Liver (tissue), 8 donors: ENCODE measurements at regions not wholly inside any gene's neighbourhood (a gene's known extent, or its start where the extent isn't known, plus 50 kb on each side); places are given as distances from the start of the nearest gene placed in this dataset.

Source experiments
- DNase-seq: peaks from one replicate; pipeline ENCODE4 v3.0.0-alpha.2; 2017; ENCODE audit warnings: low spot score
- H3K27ac ChIP-seq, 2 donors: one replicate each; pipeline ENCODE4 v1.7.0; 2013; ENCODE audit warnings: inconsistent platforms in 2 of 2, low read length in 2 of 2, control low read depth in 1 of 2, low read depth in 1 of 2, mild to moderate bottlenecking in 1 of 2
- H3K27me3 ChIP-seq, 4 donors: one replicate each; pipeline versions ENCODE4 v1.6.1 to v1.7.0; 2013; ENCODE audit warnings: low read length in 3 of 4, inconsistent platforms in 1 of 4, mild to moderate bottlenecking in 1 of 4, moderate library complexity in 1 of 4; ENCODE audit not compliant: control insufficient read depth in 4 of 4, insufficient read depth in 4 of 4
- H3K36me3 ChIP-seq, 4 donors: one replicate each; pipeline versions ENCODE4 v1.6.1 to v1.7.0; 2013; ENCODE audit warnings: low read length in 3 of 4, mild to moderate bottlenecking in 3 of 4, low read depth in 1 of 4, moderate library complexity in 1 of 4; ENCODE audit not compliant: control insufficient read depth in 4 of 4, insufficient read depth in 3 of 4
- H3K4me1 ChIP-seq, 4 donors: one replicate each; pipeline versions ENCODE4 v1.6.1 to v1.7.0; 2013; ENCODE audit warnings: low read length in 3 of 4, mild to moderate bottlenecking in 3 of 4, moderate library complexity in 1 of 4; ENCODE audit not compliant: control insufficient read depth in 4 of 4, insufficient read depth in 4 of 4
- H3K4me3 ChIP-seq, 3 donors: one replicate each; pipeline versions ENCODE4 v1.6.1 to v1.7.0; 2013; ENCODE audit warnings: low read length in 3 of 3, control low read depth in 1 of 3, low read depth in 1 of 3, mild to moderate bottlenecking in 1 of 3
- H3K9ac ChIP-seq, 2 donors: one replicate each; pipeline ENCODE4 v1.7.0; 2013; ENCODE audit warnings: low read length in 2 of 2, mild to moderate bottlenecking in 2 of 2, moderate library complexity in 2 of 2, control low read depth in 1 of 2, low read depth in 1 of 2
- H3K9me3 ChIP-seq, 4 donors: one replicate each; pipeline versions ENCODE4 v1.6.1 to v1.7.0; 2013; ENCODE audit warnings: low read length in 3 of 4; ENCODE audit not compliant: control insufficient read depth in 4 of 4
- ATF3 ChIP-seq: IDR thresholded peaks from 2 replicates; pipeline ENCODE4 v1.6.1; 2016; ENCODE audit warnings: antibody characterized with exemption
- EGR1 ChIP-seq, 2 donors: IDR thresholded peaks; 2 replicates each; pipeline ENCODE4 v1.6.1; 2016 to 2018; ENCODE audit warnings: antibody characterized with exemption in 2 of 2, low read depth in 2 of 2
- FOXA2 ChIP-seq: IDR thresholded peaks from 2 replicates; pipeline ENCODE4 v1.6.1; 2016; ENCODE audit warnings: antibody characterized with exemption
- HNF4A ChIP-seq, 2 donors: conservative IDR thresholded peaks; 2 replicates each; pipeline ENCODE4 v1.6.1; 2016; ENCODE audit warnings: antibody characterized with exemption in 2 of 2, mild to moderate bottlenecking in 2 of 2
- HNF4G ChIP-seq: IDR thresholded peaks from 2 replicates; pipeline ENCODE4 v1.6.1; 2016; ENCODE audit warnings: antibody characterized with exemption
- JUND ChIP-seq, 2 donors: IDR thresholded peaks; 2 replicates each; pipeline ENCODE4 v1.6.1; 2016; ENCODE audit warnings: antibody characterized with exemption in 2 of 2
- MAX ChIP-seq: IDR thresholded peaks from 2 replicates; pipeline ENCODE4 v1.6.1; 2016; ENCODE audit warnings: antibody characterized with exemption
- RAD21 ChIP-seq, 2 donors: IDR thresholded peaks; 2 replicates each; pipeline ENCODE4 v1.6.1; 2016; ENCODE audit warnings: antibody characterized with exemption in 2 of 2, mild to moderate bottlenecking in 2 of 2
- RXRA ChIP-seq, 2 donors: IDR thresholded peaks; 2 replicates each; pipeline ENCODE4 v1.6.1; 2017 to 2018; ENCODE audit warnings: antibody characterized with exemption in 2 of 2, mild to moderate bottlenecking in 1 of 2
- SP1 ChIP-seq: IDR thresholded peaks from 2 replicates; pipeline ENCODE4 v1.6.1; 2018; ENCODE audit warnings: antibody characterized with exemption, mild to moderate bottlenecking
- TAF1 ChIP-seq: conservative IDR thresholded peaks from 2 replicates; pipeline ENCODE4 v1.6.1; 2016; ENCODE audit warnings: antibody characterized with exemption, mild to moderate bottlenecking
- YY1 ChIP-seq: IDR thresholded peaks from 2 replicates; pipeline ENCODE4 v1.6.1; 2016; ENCODE audit warnings: antibody characterized with exemption, mild to moderate bottlenecking
- WGBS: extraction: QIAGEN DNeasy Blood & Tissue Kit; methylation state at CpG from one replicate; pipeline ENCODE4 v1.1.7; 2013; 5-methylcytosine and 5-hydroxymethylcytosine counted together
- TF ChIP-seq, protein P1 (sequence below): IDR thresholded peaks from 2 replicates; pipeline ENCODE4 v1.6.1; 2016; ENCODE audit warnings: antibody characterized with exemption, mild to moderate bottlenecking
- TF ChIP-seq, protein P2 (sequence below): IDR thresholded peaks from 2 replicates; pipeline ENCODE4 v1.6.1; 2016; ENCODE audit warnings: antibody characterized with exemption
- TF ChIP-seq, protein P3 (sequence below): fragments of 150-350 bp; IDR thresholded peaks from 2 replicates; pipeline ENCODE4 v1.5.1; 2017; ENCODE audit warnings: improper control_type of control experiment, low read depth, low read length; ENCODE audit not compliant: missing input control
- donor health status: healthy.
- donor health status: healthy.
- donor health status: healthy.
- donor health status: healthy.
- donor health status: healthy.

DNA sequence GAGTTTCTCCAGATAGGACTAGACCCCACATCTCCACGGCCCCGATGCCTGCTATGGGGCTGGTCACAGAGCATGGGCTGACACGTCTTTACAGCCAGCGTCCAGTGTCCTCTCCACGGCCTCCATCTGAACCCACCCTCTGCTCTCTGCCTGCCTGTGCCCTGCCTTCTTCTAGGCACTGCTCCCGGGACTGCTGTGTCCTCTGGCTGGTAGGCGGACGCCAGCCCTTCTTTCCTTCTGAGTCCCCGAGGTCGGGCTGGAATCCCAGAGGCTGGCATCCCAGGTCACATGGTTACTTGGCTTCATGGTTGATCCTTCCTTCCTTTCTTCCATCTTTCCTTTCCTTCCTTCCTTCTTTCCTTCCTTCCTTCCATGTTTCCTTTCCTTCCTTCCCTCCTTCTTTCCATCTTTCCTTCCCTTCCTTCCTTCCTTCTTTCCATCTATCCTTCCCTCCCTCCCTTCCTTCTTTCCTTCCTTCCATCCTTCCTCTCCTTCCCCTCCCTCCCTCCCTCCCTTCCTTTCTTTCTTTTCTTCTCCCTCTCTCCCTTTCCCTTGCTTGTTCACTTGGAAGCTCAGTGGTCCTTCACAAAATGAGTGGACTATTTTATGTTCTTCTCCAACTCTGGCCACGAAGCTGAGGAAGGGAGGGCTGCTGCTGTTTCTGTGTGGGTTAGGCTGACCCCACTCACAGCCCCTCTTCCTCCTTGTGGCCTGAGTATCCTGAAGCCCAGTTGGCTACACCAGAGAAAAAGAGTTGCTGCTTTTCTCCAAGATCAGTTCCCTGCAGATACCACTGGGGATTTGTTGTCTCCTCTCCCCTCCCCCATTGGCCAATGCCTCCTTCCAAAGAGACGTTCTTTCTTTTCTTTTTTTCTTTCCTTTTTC lies 66.8 kb upstream of the NEURL1B start:
- no peak for DNase-seq
- Histone ChIP-seq H3K9me3 (no peaks in the 10 kb centered on the region), H3K36me3 (no peaks in the 10 kb centered on the region), H3K4me3 (no peak overlapping the region), H3K9ac (no peak overlapping the region), H3K27ac (no peak overlapping the region), H3K4me1 (peaks cover 0 to 3% (median 0%) of the 10 kb centered on the region in 4 donors), H3K27me3 (no peaks in the 10 kb centered on the region)
- TF ChIP-seq, protein P1, sequence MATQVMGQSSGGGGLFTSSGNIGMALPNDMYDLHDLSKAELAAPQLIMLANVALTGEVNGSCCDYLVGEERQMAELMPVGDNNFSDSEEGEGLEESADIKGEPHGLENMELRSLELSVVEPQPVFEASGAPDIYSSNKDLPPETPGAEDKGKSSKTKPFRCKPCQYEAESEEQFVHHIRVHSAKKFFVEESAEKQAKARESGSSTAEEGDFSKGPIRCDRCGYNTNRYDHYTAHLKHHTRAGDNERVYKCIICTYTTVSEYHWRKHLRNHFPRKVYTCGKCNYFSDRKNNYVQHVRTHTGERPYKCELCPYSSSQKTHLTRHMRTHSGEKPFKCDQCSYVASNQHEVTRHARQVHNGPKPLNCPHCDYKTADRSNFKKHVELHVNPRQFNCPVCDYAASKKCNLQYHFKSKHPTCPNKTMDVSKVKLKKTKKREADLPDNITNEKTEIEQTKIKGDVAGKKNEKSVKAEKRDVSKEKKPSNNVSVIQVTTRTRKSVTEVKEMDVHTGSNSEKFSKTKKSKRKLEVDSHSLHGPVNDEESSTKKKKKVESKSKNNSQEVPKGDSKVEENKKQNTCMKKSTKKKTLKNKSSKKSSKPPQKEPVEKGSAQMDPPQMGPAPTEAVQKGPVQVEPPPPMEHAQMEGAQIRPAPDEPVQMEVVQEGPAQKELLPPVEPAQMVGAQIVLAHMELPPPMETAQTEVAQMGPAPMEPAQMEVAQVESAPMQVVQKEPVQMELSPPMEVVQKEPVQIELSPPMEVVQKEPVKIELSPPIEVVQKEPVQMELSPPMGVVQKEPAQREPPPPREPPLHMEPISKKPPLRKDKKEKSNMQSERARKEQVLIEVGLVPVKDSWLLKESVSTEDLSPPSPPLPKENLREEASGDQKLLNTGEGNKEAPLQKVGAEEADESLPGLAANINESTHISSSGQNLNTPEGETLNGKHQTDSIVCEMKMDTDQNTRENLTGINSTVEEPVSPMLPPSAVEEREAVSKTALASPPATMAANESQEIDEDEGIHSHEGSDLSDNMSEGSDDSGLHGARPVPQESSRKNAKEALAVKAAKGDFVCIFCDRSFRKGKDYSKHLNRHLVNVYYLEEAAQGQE, result no peak
- TF ChIP-seq HNF4G, result no peak
- 81% methylated on average over 12 of the region's 12 CpGs for WGBS

DNA sequence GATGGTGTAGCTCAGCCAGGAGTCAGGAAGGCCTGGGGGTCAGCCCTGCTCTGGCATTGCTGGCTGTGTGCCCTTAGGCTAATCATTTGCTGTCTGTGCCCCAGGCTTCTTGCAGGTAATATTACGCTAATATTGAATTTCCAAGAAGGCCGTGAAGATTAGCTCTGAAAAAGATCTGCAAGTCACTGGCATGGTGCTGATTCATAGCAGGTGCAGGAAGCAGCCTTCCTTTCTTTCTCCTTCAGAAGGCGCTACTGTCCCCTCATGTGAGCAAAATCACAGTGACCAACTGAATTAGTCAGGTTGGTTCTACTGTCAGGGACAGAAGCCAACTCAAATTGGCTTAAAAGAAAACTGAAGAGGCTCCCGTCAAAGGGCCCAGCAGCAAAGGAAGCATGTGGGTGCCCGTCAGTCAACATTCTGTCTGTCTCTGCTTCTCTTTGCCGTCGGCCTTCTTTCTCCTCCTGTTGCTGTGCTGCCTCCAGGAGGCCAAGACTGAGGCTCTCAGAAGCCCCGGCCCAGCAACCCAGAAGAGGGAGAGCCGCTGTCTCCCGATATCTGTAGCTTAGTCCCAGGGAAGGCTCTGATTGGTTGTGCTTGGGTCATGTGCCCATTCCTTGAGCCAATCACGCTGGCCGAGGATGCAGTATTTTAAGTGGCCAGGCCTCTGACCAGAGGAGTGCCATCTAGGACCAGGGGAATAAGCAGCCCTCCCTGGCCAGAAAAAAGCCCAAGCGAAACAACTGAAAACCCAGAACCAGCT lies 67.8 kb upstream of the NEURL1B start:
- TF ChIP-seq EGR1 (IDR thresholded peaks at IDR 0.05; ENCODE audit: low read depth in 2 of 2), result no peak
- TF ChIP-seq ATF3, result no peak
- TF ChIP-seq SP1, result no peak
- TF ChIP-seq RAD21 (IDR thresholded peaks at IDR 0.05), result no peak
- TF ChIP-seq RXRA (IDR thresholded peaks at IDR 0.05), result no peak
- no peak for TF ChIP-seq TAF1
- TF ChIP-seq, protein P2, sequence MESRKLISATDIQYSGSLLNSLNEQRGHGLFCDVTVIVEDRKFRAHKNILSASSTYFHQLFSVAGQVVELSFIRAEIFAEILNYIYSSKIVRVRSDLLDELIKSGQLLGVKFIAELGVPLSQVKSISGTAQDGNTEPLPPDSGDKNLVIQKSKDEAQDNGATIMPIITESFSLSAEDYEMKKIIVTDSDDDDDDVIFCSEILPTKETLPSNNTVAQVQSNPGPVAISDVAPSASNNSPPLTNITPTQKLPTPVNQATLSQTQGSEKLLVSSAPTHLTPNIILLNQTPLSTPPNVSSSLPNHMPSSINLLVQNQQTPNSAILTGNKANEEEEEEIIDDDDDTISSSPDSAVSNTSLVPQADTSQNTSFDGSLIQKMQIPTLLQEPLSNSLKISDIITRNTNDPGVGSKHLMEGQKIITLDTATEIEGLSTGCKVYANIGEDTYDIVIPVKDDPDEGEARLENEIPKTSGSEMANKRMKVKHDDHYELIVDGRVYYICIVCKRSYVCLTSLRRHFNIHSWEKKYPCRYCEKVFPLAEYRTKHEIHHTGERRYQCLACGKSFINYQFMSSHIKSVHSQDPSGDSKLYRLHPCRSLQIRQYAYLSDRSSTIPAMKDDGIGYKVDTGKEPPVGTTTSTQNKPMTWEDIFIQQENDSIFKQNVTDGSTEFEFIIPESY, result no peak
- TF ChIP-seq, protein P3, sequence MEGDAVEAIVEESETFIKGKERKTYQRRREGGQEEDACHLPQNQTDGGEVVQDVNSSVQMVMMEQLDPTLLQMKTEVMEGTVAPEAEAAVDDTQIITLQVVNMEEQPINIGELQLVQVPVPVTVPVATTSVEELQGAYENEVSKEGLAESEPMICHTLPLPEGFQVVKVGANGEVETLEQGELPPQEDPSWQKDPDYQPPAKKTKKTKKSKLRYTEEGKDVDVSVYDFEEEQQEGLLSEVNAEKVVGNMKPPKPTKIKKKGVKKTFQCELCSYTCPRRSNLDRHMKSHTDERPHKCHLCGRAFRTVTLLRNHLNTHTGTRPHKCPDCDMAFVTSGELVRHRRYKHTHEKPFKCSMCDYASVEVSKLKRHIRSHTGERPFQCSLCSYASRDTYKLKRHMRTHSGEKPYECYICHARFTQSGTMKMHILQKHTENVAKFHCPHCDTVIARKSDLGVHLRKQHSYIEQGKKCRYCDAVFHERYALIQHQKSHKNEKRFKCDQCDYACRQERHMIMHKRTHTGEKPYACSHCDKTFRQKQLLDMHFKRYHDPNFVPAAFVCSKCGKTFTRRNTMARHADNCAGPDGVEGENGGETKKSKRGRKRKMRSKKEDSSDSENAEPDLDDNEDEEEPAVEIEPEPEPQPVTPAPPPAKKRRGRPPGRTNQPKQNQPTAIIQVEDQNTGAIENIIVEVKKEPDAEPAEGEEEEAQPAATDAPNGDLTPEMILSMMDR, result no peak
- no peak for TF ChIP-seq MAX
- no peak for TF ChIP-seq HNF4A (conservative IDR thresholded peaks at IDR 0.05)
- TF ChIP-seq YY1, result no peak
- no peak for TF ChIP-seq JUND (IDR thresholded peaks at IDR 0.05)
- no peak for TF ChIP-seq FOXA2
- H3K9ac ChIP-seq, result no peak overlapping the region
- WGBS, result 93% methylated on average over 13 of the region's 13 CpGs
- no peaks in the 10 kb centered on the region for H3K27me3 ChIP-seq
- H3K36me3 ChIP-seq, result no peaks in the 10 kb centered on the region
- no peak overlapping the region for H3K27ac ChIP-seq
- no peak overlapping the region for H3K4me3 ChIP-seq
- no peaks in the 10 kb centered on the region for H3K9me3 ChIP-seq
- no peak for DNase-seq
- H3K4me1 ChIP-seq, result peaks cover 0 to 3% (median 0%) of the 10 kb centered on the region in 4 donors
